IMR-90 (cell line): ENCODE measurements at regions not wholly inside any gene's neighbourhood (a gene's known extent, or its start where the extent isn't known, plus 50 kb on each side); places are given as distances from the start of the nearest gene placed in this dataset.

ENCODE experiments used
- ATAC-seq: fragments of 200-7000 bp; cut with Tn5 transposase; 2 replicates; pipeline ENCODE4 v1.9.1; 2020; ENCODE audit warnings: low read depth, mild to moderate bottlenecking, moderate library complexity
- BruUV-seq: library from RNA; stranded (reverse); fragments of 400-500 nt; replicated peaks from 2 replicates; lab custom pipeline; 2021; lab: Mats Ljungman, UMichigan
- CTCF ChIA-PET: fragments of 300-600 bp; formaldehyde crosslinking; extraction: SDS; loops from one replicate; lab custom pipeline; 2021; ENCODE audit warnings: antibody characterized with exemption; lab: Yijun Ruan, JAX
- POLR2A ChIA-PET: fragments of 300-600 bp; sonication (Branson Sonifier 250); formaldehyde crosslinking; loops from one replicate; lab custom pipeline; 2022; ENCODE audit warnings: antibody characterized with exemption; ENCODE audit not compliant: unreplicated experiment; lab: Charles Lee
- DNase-seq: peaks from one replicate; pipeline ENCODE4 v3.0.0; 2013
- H2AFZ ChIP-seq: replicated peaks from 2 replicates; pipeline ENCODE3; 2013; ENCODE audit warnings: low read length, mild to moderate bottlenecking; ENCODE audit not compliant: poor library complexity
- H2AK5ac ChIP-seq: 2 replicates; pipeline ENCODE4 v1.6.1; 2013; ENCODE audit warnings: low read depth, low read length, inconsistent platforms
- H2AK9ac ChIP-seq: replicated peaks from 2 replicates; pipeline ENCODE3; 2013; ENCODE audit warnings: mild to moderate bottlenecking, low read depth, low read length, moderate library complexity; ENCODE audit not compliant: poor library complexity
- H2BK120ac ChIP-seq: 2 replicates; pipeline ENCODE4 v1.6.1; 2013; ENCODE audit warnings: low read depth, low read length, inconsistent platforms
- H2BK15ac ChIP-seq: 3 replicates; pipeline ENCODE4 v1.6.1; 2013; ENCODE audit warnings: low read depth, low read length, inconsistent platforms
- H2BK20ac ChIP-seq: 2 replicates; pipeline ENCODE4 v1.6.1; 2013; ENCODE audit warnings: low read depth, mild to moderate bottlenecking, inconsistent platforms, low read length, moderate library complexity
- H2BK5ac ChIP-seq: 2 replicates; pipeline ENCODE4 v1.6.1; 2013; ENCODE audit warnings: mild to moderate bottlenecking, low read depth, low read length, inconsistent platforms; ENCODE audit not compliant: poor library complexity, severe bottlenecking
- H3K14ac ChIP-seq: replicated peaks from 2 replicates; pipeline ENCODE4 v1.6.1; 2013; ENCODE audit warnings: low read depth, low read length, inconsistent platforms
- H3K18ac ChIP-seq: 2 replicates; pipeline ENCODE4 v1.6.1; 2013; ENCODE audit warnings: low read depth, low read length, control low read depth
- H3K23ac ChIP-seq: 2 replicates; pipeline ENCODE4 v1.6.1; 2013; ENCODE audit warnings: low read depth, low read length, inconsistent platforms
- H3K27ac ChIP-seq: 2 replicates; pipeline ENCODE4 v1.5.1; 2013; ENCODE audit warnings: mild to moderate bottlenecking, control low read depth, low read length; ENCODE audit not compliant: insufficient read depth
- H3K27me3 ChIP-seq: 2 replicates; pipeline ENCODE4 v1.6.1; 2013; ENCODE audit warnings: low read length; ENCODE audit not compliant: control insufficient read depth, insufficient read depth
- H3K36me3 ChIP-seq: 2 replicates; pipeline ENCODE4 v1.6.1; 2013; ENCODE audit warnings: low read length, mixed read lengths; ENCODE audit not compliant: control insufficient read depth, insufficient read depth
- H3K4ac ChIP-seq: 2 replicates; pipeline ENCODE4 v1.6.1; 2013; ENCODE audit warnings: low read depth, low read length, inconsistent platforms
- H3K4me1 ChIP-seq: 2 replicates; pipeline ENCODE4 v1.6.1; 2013; ENCODE audit warnings: low read length, mixed read lengths; ENCODE audit not compliant: control insufficient read depth, insufficient read depth
- H3K4me2 ChIP-seq: 2 replicates; pipeline ENCODE4 v1.6.1; 2013; ENCODE audit warnings: low read depth, mild to moderate bottlenecking, control low read depth, low read length, moderate library complexity
- H3K4me3 ChIP-seq: 2 replicates; pipeline ENCODE4 v1.5.1; 2013; ENCODE audit warnings: low read depth, mild to moderate bottlenecking, control low read depth, low read length, moderate library complexity; ENCODE audit not compliant: insufficient read depth
- H3K56ac ChIP-seq: 2 replicates; pipeline ENCODE4 v1.6.1; 2013; ENCODE audit warnings: low read length, inconsistent platforms; ENCODE audit not compliant: insufficient read depth; ENCODE audit errors: extremely low read depth
- H3K79me1 ChIP-seq, 2 experiments: 2 replicates each; pipeline ENCODE4 v1.6.1; 2013; ENCODE audit warnings: low read length in 2 of 2, inconsistent platforms in 1 of 2, low read depth in 1 of 2
- H3K9ac ChIP-seq: 2 replicates; pipeline ENCODE4 v1.6.1; 2013; ENCODE audit warnings: low read depth, low read length, control low read depth
- H3K9me1 ChIP-seq: 2 replicates; pipeline ENCODE4 v1.6.1; 2013; ENCODE audit warnings: low read length, inconsistent platforms; ENCODE audit not compliant: insufficient read depth
- H3K9me3 ChIP-seq: 2 replicates; pipeline ENCODE4 v1.6.1; 2013; ENCODE audit warnings: low read length; ENCODE audit not compliant: control insufficient read depth, insufficient read depth
- H4K20me1 ChIP-seq: 2 replicates; pipeline ENCODE4 v1.6.1; 2013; ENCODE audit warnings: low read length, inconsistent platforms; ENCODE audit not compliant: insufficient read depth
- H4K5ac ChIP-seq: 2 replicates; pipeline ENCODE4 v1.6.1; 2013; ENCODE audit warnings: mild to moderate bottlenecking, low read depth, low read length, control low read depth
- H4K8ac ChIP-seq, 2 experiments: 2 replicates each; pipeline ENCODE4 v1.6.1; 2013; ENCODE audit warnings: low read depth in 2 of 2, low read length in 2 of 2, control low read depth in 1 of 2, inconsistent platforms in 1 of 2
- H4K91ac ChIP-seq: 2 replicates; pipeline ENCODE4 v1.6.1; 2013; ENCODE audit warnings: low read depth, low read length, inconsistent platforms; ENCODE audit not compliant: insufficient read depth
- BHLHE40 ChIP-seq: fragments of 150-350 bp; IDR thresholded peaks from 2 replicates; pipeline ENCODE4 v1.6.1; 2016; ENCODE audit warnings: mild to moderate bottlenecking, low read depth, low read length
- CEBPB ChIP-seq: IDR thresholded peaks from 2 replicates; pipeline ENCODE4 v1.6.1; 2012; ENCODE audit warnings: low read depth, low read length, improper control_type of control experiment
- MAFK ChIP-seq: IDR thresholded peaks from 2 replicates; pipeline ENCODE4 v1.6.1; 2012; ENCODE audit warnings: low read depth, low read length, improper control_type of control experiment
- RAD21 ChIP-seq: IDR thresholded peaks from 2 replicates; pipeline ENCODE4 v1.6.1; 2012; ENCODE audit warnings: low read length, improper control_type of control experiment
- WGBS, 2 experiments: methylation state at CpG; one replicate each; pipeline versions ENCODE4 v1.1.5 to v1.1.7; 2013; ENCODE audit warnings: missing lambda C conversion rate in 2 of 2; ENCODE audit not compliant: insufficient read length in 1 of 2; ENCODE audit errors: extremely low coverage in 2 of 2; 5-methylcytosine and 5-hydroxymethylcytosine counted together
- dilution Hi-C: fragments of 300-500 bp; cut with HindIII; formaldehyde crosslinking; loops from one replicate; pipeline ENCODE4 v1.14.3; 2018; ENCODE audit warnings: low sequenced_read_pairs; ENCODE audit not compliant: unreplicated experiment
- in situ Hi-C: fragments of 300-500 bp; cut with MboI; formaldehyde crosslinking; loops from 3 replicates; pipeline ENCODE4 v1.14.3; 2019; ENCODE audit warnings: low sequenced_read_pairs, inconsistent platforms, mixed read lengths
- intact Hi-C: fragments of 100-400 bp; cut with micrococcal nuclease; formaldehyde crosslinking; loops from 2 replicates; pipeline ENCODE4 v1.10.0; 2022

GRCh38 chr16:35564148-35564547 is 2104.7 kb downstream of the TP53TG3F start:
- H3K79me1 ChIP-seq: no peaks in the 10 kb centered on the region
- H2BK5ac ChIP-seq: no peak overlapping the region
- no peaks in the 10 kb centered on the region for H3K9me1 ChIP-seq
- TF ChIP-seq BHLHE40 (no peak), RAD21 (no peak), MAFK (peak; percentile 69), CEBPB (no peak)
- no peak for ATAC-seq
- in situ Hi-C loops (no loop called here), intact Hi-C loops (no loop called here), dilution Hi-C loops (no loop called here)
- H2AK5ac ChIP-seq: no peak overlapping the region
- H3K18ac ChIP-seq: no peak overlapping the region
- no peak overlapping the region for H3K27ac ChIP-seq
- no peaks in the 10 kb centered on the region for H3K27me3 ChIP-seq
- H3K36me3 ChIP-seq: no peaks in the 10 kb centered on the region
- no peaks in the 10 kb centered on the region for H4K20me1 ChIP-seq
- no peaks in the 10 kb centered on the region for H3K4me1 ChIP-seq
- no peak overlapping the region for H2AFZ ChIP-seq
- BruUV-seq: no TSS peak
- no peak overlapping the region for H3K4me3 ChIP-seq
- no peak overlapping the region for H3K4ac ChIP-seq
- H3K4me2 ChIP-seq: no peak overlapping the region
- no peak overlapping the region for H2BK120ac ChIP-seq
- H3K14ac ChIP-seq: no peak overlapping the region
- H3K9ac ChIP-seq: no peak overlapping the region
- no peak overlapping the region for H2BK15ac ChIP-seq
- no CpG with 5 or more reads among the region's 3 CpGs for WGBS, 2 experiments
- H4K5ac ChIP-seq: no peak overlapping the region
- H4K8ac ChIP-seq: no peak overlapping the region
- no peak overlapping the region for H4K91ac ChIP-seq
- peaks cover 13% of the 10 kb centered on the region for H3K9me3 ChIP-seq
- no peak overlapping the region for H2AK9ac ChIP-seq
- H3K23ac ChIP-seq: no peak overlapping the region
- ChIA-PET POLR2A (no interaction called here), CTCF (no interaction called here)
- no peak overlapping the region for H2BK20ac ChIP-seq
- no peak overlapping the region for H3K56ac ChIP-seq
- no peak for DNase-seq
